Activated naive CD4-positive, alpha-beta T cell treated with anti-CD3 and anti-CD28 coated beads, Interleukin-2, amount 50 U/mL, for 16 hours (primary cell): ENCODE measurements at regions not wholly inside any gene's neighbourhood (a gene's known extent, or its start where the extent isn't known, plus 50 kb on each side); places are given as distances from the start of the nearest gene placed in this dataset.
"Not testable (repeated sequence)": the region's sequence is repeated elsewhere in the genome, so short reads cannot be mapped to it uniquely, and the experiment has no call there.

Experiments
- DNase-seq: peaks from one replicate; pipeline ENCODE4 v3.0.0-alpha.2; 2020

DNA sequence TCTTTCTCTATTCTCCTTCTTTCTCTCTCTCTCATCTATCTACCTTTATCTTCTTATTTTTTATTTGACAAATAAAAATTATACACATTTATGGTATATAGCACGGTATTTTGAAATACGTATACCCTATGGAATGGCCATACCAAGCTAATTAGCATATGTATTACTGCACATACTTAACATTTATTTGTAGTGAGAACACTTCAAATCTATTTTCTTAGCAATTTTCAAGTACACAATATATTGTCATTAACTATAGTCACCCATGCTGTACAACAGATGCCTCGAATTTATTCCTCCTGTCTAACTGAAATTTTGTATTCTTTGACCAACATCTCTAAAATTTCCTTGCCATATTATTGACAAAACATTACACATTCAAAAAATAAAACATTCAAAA is 447.1 kb downstream of the MIAT start:
- DNase-seq = no peak

DNA sequence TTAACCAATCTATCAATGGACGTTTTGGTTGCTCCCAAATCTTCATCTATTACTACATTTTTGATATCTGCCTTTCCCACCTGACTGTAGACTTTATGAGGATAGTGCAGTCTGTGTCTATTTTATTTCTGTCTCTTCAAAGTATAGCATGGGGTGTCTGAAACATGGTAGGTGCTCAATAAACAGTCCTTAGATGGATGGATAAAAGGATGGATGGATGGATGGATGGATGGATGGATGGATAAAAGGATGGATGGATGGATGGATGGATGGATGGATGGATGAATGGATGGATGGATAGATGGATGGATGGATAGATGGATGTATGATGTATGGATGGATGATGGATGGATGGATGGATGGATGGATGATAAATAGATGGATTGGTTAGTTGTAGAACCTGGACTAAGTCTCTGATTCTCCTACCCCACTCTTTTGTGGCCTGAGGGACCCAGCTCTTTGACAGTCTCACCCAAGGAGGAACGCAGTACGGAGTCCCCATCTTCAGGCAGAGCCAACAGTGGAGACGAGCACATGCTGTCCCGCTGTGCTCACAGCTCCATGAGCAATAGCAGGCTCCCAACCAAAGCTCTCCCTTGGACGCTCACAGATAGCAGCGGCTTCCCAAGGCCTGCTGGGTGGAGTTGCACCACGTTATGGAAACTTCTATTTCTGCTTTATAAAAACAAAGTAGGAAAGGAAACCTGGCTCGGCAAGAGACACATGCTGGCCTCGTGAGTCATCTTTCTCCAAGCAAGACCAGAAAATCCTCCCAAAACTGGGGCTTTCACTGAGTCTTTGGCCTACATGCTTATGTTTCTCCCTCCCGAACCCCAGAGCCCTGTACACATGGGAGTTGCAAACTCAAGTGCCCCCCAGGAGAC is 448.0 kb downstream of the MIAT start:
- DNase-seq = no peak

DNA sequence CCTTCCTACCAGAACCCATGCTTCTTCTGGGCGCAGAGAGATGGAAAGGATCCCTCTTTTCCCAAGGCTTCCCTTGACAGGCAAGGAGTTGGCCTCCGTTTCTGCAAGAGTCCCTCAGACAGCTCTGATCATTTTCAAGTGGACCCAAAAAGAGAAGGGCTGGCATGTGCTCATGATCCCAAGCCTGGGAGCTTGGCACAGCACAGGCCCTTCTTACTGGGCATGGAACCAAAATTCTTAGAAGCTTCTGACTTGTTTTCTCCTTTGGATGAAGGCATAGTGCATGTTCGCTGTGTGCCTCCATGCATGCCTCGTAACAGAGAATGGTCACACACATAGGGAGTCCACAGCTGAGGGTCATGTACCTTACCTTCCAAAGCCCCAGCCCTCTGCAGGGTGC is 449.6 kb downstream of the MIAT start:
- DNase-seq = no peak

DNA sequence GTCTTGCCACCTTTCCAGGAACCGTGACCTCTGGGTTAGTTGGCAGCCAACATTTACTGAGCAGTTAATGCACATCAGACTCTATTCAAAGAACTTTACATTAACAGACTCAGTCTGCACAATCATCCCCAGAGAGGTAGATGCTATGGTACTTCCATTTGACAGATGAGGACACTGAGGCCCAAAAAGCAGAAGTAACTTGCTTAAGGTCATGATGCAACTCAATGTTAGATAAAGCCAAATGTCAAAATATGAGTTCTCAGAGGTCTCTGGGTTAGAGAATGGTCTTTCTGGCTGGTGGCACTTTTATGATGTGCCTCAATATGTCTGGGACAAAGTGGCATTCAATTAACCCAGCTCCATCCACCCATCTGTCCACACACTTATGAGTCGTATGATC is 450.0 kb downstream of the MIAT start:
- DNase-seq = no peak

DNA sequence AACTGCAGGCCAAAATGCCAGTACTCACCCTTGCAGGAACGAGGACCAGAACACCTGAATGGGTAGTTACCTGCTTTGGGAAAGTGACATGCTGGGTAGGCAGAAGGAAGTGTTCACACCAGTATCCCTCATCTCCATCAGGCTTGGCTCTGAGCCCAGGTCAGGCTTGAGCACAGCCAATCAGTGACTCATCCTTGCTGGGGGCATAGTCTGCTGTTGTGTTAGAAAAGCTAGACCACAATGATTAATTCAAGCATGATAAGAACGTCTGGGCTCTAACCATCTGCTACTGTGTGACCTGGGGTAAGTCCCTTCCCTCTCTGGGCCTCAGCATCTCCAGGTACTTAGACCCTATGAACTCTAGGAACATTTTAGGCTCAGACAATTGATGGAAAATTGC is 450.4 kb downstream of the MIAT start:
- DNase-seq = no peak

DNA sequence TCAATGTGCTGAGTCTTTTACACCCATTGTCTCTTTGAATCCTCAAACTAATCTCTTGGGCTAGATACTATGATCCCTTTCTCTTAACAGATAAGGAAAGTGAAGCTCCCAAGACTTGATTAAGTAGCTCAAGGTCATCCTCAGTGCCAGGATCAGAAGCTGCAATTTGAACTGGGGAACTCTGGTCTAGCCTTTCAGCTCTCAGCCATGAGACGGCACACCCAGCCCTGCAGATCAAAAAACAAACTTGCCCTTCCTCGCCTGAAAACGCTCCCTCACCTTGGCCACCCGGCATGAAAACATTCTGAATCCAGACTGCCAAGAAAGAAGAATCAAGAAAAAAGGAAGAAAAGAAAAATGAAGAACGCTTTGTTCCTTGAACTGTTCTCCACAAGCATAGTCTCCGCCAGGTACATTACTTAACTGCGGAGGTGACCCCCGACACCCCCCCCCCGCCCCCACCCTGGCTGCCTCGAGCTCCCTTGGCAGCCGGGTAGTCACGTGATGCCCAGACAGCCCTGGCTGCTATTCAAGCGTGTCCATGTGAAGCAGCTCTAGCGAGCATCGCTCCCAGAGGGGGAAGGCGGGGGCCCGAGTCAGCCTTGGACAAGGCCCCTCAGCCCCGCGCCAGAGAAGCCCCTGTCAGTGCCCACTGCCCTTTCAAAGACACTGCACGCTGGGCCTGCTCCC is 451.2 kb downstream of the MIAT start:
- DNase-seq = no peak

DNA sequence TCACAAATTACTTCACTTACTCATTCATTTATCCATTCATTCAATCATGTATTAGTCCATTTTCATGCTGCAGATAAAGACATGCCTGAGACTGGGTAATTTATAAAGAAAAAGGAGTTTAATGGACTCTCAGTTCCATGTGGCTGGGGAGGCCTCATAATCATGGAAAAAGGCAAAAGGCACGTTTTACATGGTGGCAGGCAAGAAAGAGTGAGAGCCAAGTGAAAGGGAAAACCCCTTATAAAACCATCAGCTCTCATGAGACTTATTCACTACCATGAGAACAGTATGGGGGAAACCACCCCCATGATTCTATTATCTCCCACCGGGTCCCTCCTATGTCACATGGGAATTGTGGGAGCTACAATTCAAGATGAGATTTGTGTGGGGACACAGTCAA is 452.0 kb downstream of the MIAT start:
- not testable (repeated sequence) for DNase-seq

DNA sequence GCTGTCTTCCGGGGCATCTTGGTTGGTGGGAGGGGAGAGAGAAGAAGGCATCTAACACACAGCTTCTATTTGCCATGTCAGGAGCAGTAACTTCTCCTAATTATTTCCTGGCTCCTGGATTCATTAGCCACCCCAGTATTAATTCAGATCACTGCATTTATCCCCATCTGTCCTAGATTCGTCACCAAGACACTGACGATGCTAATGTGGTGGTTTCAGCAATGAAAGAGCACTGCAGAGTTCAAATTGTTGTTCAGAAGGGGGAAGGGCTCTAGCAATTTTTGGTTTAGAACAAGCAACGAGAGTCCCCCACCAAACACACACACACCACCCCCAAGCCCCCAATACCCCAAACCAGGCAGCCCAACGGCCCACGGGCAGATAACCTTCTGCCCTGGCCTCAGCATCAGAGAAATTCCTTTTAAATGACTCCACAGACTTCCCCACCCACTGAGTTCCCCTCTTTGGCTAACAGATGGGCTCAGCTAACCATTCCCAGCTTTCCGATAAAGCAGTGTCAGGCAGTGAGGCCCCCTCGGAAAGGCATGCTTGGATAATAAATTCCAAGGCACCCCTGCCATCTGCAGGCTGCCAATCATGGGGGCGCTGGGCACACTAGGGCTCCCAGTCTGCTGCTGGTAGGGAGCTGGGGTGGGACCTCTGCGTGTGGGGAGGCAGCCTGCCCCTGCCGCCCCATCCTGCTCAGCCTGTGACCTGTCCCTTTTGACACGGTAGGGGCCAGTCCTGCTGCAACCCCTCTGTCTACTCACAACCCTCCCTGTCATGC is 453.5 kb downstream of the MIAT start:
- DNase-seq = no peak

DNA sequence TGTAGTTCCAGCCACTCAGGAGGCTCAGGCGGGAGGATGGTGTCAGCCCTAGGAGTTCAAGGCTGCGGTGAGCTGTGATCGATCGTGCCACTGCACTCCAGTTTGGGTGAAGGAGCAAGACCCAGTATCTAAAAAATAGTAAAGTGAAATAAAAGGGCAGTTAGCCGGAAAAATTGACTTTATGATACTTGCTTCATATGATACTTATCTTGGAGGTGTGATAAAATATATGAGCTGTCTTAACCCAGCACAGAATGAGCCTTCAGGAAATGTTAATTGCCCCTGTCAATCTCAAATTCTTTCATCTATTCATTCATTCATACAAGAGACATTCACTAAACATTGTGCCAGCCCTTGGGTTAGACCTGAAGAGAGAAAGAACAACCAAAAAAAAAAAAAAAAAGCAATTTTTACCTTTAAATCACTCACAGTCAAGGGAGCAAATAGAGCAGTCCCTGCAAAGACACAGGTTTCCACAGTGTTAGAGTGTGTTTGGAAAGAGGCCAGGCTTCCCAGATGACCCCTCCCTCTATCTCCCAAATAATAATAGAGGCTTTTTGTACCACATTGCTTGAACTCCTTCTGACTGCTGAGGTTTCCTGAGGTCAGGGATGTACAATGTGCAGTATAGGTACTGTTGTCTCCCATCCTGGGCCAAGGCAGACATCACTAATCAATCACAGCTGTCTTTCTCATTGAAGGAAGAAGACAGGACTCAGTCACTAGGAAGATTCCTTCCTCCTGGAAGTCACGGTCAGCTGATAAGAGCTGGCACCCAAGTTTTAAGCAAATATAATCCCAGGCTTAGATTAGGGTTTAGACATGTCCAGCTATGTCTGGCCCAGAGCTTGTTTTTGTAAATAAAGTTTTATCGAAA is 454.6 kb downstream of the MIAT start:
- no peak for DNase-seq

DNA sequence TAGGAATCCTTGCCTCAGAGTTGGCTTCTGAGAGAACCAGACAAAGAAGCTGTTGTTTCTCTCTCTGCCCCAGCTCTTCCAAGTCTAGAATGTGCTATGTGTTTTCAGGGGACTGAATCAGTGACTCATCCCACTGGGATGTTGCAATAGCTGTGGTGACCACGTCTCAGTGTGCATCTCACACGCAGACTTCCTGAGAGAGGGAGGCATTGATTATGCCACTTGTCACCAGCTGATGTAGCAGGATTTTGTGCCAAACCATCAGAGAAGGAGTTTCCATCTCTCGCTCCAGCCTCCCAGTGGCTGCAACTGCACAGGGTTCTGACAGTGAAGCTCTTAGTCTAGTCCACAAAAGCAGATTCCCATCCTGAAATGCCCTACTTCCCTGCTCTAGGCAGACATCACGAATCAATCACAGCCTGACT is 455.8 kb downstream of the MIAT start:
- no peak for DNase-seq

DNA sequence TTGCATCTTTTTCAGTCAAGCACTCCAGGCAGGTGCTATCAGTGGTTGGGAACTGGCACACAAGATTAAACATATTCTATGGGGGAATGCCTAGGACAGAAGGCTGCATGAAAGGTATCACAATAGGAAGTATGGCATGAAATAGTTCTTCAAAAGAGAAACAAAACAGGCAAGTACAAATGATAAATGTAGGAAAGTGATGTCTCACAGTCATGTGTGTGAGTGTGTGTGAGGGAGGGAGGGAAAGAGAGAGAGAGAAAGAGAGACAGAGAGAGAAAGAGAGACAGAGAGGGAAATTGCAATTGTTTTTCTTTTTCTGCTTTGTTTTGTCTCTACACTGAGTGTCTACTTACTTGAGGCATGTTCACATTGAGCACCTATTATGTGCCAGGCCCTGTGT is 456.3 kb downstream of the MIAT start:
- no peak for DNase-seq

DNA sequence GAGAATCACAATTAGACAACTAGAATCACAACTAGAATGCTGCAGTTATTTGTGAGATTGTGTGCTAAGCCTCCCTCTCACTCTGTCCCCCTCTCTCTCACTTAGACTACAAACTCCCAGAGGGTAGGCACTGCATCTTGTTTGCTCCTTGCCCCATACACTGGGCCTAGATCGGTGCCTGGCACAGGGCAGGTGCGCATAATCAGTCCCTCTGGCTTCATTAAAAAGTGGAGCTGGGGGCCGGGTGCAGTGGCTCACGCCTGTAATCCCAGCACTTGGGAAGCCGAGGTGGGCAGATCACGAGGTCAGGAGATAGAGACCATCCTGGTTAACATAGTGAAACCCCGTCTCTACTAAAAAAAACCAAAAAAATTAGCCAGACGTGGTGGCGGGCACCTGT is 456.8 kb downstream of the MIAT start:
- no peak for DNase-seq

DNA sequence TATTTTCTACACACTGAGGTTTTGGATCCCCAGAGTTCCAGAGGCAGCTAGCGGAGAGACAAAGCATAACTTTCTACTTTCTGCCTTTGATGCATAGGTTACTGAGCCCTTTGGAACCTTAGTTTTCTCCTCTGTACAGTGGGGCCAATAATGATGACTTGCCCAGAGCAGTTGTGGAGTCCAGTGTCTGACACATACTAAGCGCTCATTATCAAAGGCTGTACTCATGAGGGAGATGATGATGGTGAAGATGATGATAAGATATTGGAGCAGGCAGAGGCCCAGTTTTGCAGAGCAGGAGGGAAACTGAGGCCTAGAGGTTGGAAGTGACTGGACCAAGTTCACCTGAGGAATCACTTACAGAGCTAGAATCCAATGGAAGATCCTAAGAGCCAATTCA is 458.0 kb downstream of the MIAT start:
- DNase-seq = no peak

DNA sequence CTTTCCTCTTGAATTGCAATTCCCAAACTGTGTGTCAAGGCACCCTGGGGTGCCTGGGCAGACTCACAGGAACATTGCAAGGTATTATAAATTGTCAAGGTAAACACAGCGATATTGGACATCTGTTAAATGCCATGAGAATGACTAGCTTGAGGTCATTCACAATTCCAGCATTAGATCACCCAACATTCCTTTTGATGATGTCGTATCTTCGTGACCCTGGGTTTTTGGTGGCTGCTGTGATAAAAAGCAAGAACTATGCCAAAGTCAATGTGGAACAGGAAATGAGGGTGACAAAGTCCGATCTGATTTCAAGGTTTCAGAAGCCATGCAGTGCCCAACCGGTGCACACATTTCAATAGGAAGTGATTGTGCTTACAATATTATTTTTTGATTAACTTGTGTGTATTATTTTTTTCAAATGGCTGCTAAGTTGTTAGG is 458.4 kb downstream of the MIAT start:
- DNase-seq = no peak

DNA sequence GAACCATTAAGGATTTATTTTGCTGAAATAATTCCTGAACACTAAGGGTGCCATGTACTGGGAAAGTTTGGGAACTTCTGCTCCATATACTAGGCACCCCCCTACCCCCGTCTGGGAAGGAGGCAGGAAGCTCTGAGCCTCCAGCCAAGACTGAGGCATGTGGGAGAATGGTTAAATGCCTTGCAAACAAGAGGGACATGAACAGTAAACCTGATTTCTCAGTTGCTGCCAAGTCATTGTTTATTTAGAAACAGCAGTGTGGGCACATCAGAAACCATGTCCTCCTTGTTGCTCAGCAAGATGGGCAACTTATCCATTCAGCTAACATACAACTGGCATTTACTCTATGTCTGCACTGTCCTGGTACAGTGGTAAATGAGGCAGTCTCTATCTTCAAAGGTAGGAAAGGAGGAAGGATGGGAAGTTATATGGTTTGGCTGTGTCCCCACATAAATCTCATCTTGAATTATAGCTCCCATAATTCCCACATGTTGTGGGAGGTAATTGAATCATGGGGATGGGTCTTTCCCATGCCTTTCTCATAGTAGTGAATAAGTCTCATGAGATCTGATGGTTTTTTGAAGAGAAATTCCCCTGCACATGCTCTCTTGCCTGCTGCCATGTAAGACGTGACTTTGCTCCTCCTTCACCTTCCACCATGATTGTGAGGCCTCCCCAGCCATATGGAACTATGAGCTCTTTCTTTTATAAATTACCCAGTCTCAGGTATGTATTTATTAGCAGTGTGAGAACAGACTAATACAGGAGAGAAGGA is 459.1 kb downstream of the MIAT start:
- no peak for DNase-seq

DNA sequence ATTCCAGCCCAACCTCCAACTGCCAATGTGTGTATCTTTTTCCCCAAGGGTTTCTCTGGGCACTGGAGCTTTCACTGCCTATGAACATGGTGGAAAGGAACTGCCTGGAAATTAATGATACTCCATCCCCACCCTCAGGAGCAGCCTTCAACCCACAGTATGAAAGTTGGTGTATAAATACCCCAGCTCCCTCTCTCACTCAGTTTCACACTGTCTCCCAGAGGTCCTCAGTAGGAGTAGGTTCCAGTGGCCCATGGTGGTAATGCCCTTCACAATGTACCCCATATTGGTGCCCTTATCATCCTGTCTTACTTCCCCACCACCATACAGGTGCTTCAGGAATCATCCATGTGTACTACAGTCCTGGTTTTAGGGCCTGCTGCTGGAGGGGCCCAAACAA is 462.6 kb downstream of the MIAT start:
- no peak for DNase-seq

DNA sequence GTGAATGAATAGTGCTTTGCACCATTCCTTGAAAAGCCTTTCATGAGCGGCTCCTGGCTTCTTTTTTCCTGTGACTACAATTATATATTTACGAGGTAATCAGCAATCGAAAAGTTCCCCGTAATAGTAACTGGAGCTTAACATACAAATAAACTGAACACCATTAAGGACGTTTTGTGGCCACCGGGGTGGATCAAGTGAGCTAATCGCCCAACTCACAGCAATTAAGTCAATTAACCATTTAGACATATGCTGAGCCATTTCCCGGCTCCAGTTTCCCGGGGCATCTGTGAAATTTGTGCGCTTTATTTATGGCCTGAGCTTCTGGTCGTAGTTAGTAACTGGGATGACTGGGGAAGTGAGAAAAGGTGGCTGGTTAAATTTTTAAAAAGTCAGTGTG is 465.2 kb downstream of the MIAT start:
- no peak for DNase-seq

DNA sequence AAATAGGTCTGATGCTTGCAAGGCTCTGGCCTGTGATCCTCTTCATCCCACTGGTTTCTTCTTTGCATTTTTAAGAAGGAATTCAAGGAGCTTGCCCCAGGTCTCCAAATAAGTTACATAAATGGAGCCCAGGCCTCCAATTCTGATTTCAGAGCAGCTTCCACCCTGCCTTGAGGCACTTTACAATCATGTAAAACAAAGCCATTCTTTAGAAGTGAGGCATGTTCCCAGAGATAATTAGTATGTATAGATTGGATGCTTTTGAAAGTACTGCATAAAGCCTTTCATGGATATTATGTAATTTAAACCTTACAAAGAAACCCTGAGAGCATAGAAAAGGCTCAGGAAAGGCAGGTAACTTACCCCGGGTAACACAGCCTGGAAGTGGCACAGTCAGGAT is 466.5 kb downstream of the MIAT start:
- no peak for DNase-seq

DNA sequence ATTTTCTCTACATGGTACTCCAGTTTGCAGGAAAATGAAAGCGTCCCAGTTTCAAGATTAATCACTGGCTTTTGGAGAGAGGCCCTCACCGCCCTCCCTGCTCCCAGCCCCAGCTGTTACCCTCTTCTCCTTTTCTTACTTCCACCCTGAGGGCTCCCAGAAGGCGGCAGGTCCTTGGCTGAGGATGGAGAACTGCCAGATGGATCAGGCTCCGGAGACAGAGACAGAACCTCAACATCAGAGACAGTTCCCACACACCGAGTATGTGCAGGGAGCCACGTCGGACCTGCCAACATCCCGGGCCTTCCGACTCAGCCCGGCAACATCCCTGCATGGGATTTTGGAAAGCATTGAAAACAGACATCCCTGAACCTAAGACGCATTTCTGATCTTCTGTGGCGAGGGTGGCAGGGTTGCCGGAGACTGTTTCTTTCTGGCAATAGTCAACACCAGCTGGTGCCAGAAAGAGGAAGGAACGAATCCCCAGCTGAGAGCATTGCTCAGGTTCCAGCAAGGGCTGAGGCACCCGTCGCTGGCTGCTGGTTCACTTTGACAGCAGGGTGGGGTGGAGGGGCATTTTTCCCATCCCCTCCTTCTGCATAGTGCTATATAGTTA is 467.1 kb downstream of the MIAT start:
- no peak for DNase-seq

DNA sequence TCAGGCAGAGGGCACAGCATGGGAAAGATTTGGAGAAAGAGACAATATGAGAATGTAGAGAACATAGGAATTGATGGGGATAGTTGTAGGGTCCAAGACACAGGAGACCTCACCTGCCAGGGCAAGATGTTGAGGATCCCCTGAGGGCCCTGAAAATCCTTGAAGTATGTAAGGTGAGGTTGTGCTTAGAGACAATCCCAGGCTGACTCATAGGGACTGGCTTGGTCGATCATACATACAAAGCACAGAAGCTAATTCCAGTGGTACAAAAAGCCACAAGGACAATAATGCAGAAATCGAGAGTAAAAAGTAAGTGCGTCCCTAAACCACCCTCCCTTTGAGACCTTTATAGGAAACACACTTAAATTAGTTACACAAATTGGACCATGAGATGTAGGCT is 468.2 kb downstream of the MIAT start:
- DNase-seq = no peak

DNA sequence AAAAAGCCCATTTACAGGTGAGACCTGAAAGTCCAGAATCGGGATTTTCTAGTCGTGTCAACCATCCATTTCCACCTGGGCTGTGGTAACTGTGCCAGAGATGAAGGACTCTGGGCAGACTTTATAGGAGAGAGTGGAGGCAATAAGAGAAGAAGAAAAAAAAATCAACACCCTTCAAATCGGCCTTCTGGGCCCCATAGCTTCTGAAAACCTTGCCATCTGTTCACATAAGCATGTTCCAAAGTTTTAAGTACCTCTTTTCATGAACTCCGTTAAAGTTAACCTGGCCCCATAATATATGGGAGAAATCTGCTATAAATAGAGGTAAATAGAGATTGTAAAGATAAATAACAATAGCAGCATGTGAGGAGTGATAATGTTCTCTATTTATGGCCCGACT is 470.5 kb downstream of the MIAT start:
- no peak for DNase-seq
